Suprapubic skin (tissue), 4 donors: ENCODE measurements at regions not wholly inside any gene's neighbourhood (a gene's known extent, or its start where the extent isn't known, plus 50 kb on each side); places are given as distances from the start of the nearest gene placed in this dataset.

Source experiments
- DNase-seq, 2 donors: peaks; one replicate each; pipeline ENCODE4 v3.0.0-alpha.2; 2019; ENCODE audit warnings: low spot score in 2 of 2
- H3K27ac ChIP-seq: fragments of 200-600 bp; sonication (generic); one replicate; pipeline ENCODE4 v1.5.1; 2019
- H3K27me3 ChIP-seq: fragments of 200-600 bp; sonication (generic); one replicate; pipeline ENCODE4 v1.5.1; 2019
- H3K36me3 ChIP-seq: fragments of 200-600 bp; sonication (generic); one replicate; pipeline ENCODE4 v1.5.1; 2019
- H3K4me1 ChIP-seq: fragments of 200-600 bp; sonication (generic); one replicate; pipeline ENCODE4 v1.5.1; 2019
- H3K4me3 ChIP-seq: fragments of 200-600 bp; sonication (generic); one replicate; pipeline ENCODE4 v1.5.1; 2019; ENCODE audit warnings: mild to moderate bottlenecking
- H3K9me3 ChIP-seq: fragments of 200-600 bp; sonication (generic); one replicate; pipeline ENCODE4 v1.5.1; 2019
- EP300 ChIP-seq: sonication (generic); formaldehyde crosslinking; IDR thresholded peaks from one replicate; pipeline ENCODE4 v1.6.1; 2017; ENCODE audit warnings: antibody characterized with exemption
- POLR2A ChIP-seq, 2 donors: fragments of 450-650 bp; IDR thresholded peaks; one replicate each; pipeline ENCODE4 v1.6.1; 2017; ENCODE audit warnings: antibody characterized with exemption in 2 of 2, mild to moderate bottlenecking in 2 of 2, moderate library complexity in 2 of 2
- POLR2AphosphoS5 ChIP-seq, 3 donors: sonication (generic); formaldehyde crosslinking; IDR thresholded peaks; one replicate each; pipeline ENCODE4 v1.6.1; 2017; ENCODE audit warnings: antibody characterized with exemption in 3 of 3
- WGBS: methylation state at CpG from one replicate; pipeline ENCODE4 v1.1.5; 2018; 5-methylcytosine and 5-hydroxymethylcytosine counted together
- TF ChIP-seq, protein P1 (sequence below), 2 donors: fragments of 200-600 bp in 1 of 2; fragments of 450-650 bp in 1 of 2; sonication (generic) in 1 of 2; IDR thresholded peaks; one replicate each; pipeline ENCODE4 v1.5.1; 2016 to 2019; ENCODE audit warnings: antibody characterized with exemption in 2 of 2, mild to moderate bottlenecking in 1 of 2, moderate library complexity in 1 of 2

DNA sequence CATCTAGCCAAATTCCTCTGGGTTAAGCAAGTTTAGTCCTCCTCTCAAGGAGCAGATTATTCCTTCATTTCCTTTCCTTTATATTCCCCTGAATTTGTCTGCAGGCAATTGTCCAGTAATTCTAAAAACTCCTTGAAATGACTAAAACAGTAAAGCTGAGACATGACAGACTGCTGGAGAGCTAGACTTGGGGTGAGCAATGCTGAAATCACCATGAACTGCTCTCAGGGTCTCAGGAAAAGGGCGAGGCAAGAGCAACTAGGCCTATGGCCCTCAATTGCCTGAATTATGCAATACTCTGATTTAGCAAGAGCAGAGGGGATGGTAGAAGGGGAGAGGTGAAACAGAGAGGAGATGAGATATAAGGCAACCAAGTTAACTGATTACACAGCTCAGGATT, 172.9 kb upstream of the NREP start:
- WGBS, result 80% methylated on average over 1 of the region's 1 CpG
- Histone ChIP-seq H3K9me3 (no peaks in the 10 kb centered on the region), H3K4me1 (peaks cover 4% of the 10 kb centered on the region), H3K36me3 (no peaks in the 10 kb centered on the region), H3K27me3 (no peaks in the 10 kb centered on the region), H3K27ac (no peak overlapping the region), H3K4me3 (no peak overlapping the region)
- no peak for TF ChIP-seq POLR2AphosphoS5 (IDR thresholded peaks at IDR 0.05)
- TF ChIP-seq, protein P1, sequence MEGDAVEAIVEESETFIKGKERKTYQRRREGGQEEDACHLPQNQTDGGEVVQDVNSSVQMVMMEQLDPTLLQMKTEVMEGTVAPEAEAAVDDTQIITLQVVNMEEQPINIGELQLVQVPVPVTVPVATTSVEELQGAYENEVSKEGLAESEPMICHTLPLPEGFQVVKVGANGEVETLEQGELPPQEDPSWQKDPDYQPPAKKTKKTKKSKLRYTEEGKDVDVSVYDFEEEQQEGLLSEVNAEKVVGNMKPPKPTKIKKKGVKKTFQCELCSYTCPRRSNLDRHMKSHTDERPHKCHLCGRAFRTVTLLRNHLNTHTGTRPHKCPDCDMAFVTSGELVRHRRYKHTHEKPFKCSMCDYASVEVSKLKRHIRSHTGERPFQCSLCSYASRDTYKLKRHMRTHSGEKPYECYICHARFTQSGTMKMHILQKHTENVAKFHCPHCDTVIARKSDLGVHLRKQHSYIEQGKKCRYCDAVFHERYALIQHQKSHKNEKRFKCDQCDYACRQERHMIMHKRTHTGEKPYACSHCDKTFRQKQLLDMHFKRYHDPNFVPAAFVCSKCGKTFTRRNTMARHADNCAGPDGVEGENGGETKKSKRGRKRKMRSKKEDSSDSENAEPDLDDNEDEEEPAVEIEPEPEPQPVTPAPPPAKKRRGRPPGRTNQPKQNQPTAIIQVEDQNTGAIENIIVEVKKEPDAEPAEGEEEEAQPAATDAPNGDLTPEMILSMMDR (IDR thresholded peaks at IDR 0.05), result no peak
- no peak for TF ChIP-seq EP300
- TF ChIP-seq POLR2A (IDR thresholded peaks at IDR 0.05), result no peak
- no peak for DNase-seq

DNA sequence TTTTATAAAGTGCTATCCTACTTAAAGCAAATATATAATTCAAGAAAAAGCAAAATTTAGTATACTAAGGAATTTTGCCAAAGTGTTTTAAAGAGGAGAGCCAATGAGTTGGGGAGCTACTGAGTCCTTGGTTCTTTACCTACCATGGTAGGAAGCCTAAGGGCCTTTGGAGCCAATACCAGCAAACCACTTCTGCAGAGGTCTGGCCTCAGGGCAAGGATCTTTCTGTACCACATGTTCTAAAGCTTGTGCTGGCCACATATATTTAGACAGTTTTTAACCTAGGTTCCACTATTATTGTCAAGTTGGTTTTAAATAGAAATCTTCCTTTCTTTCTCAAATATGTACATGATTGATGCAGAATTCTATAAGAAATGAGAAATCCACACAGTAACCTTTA, 172.3 kb upstream of the NREP start:
- TF ChIP-seq EP300 (no peak), POLR2A (IDR thresholded peaks at IDR 0.05) (no peak), POLR2AphosphoS5 (IDR thresholded peaks at IDR 0.05) (no peak)
- TF ChIP-seq, protein P1 (IDR thresholded peaks at IDR 0.05), result no peak
- Histone ChIP-seq H3K36me3 (no peaks in the 10 kb centered on the region), H3K27me3 (no peaks in the 10 kb centered on the region), H3K4me3 (no peak overlapping the region), H3K4me1 (peaks cover 4% of the 10 kb centered on the region), H3K27ac (no peak overlapping the region), H3K9me3 (no peaks in the 10 kb centered on the region)
- no peak for DNase-seq

DNA sequence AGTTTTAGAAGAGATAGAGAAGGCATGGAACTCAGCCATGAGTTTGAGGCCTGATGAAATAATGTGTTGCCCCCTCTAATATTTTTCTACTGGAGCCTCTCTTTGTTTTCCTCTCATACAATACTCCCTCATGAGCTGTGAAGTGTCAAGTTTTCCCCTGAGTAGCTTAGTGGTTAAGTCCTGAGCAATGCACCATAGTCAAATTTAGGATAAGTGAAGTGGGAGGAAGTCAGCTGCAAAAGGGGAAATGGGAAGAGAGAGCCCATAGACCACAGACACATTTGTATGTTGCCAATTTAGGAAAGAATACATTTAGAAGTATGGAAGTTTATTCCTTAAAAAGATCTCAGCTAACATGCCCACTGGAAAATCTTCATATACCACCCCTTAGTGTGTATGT, 171.5 kb upstream of the NREP start:
- Histone ChIP-seq H3K4me3 (no peak overlapping the region), H3K27me3 (no peaks in the 10 kb centered on the region)
- TF ChIP-seq, protein P1 (IDR thresholded peaks at IDR 0.05), result no peak
- no peak for TF ChIP-seq EP300
- no peak for TF ChIP-seq POLR2A (IDR thresholded peaks at IDR 0.05)
- no peak for TF ChIP-seq POLR2AphosphoS5 (IDR thresholded peaks at IDR 0.05)

DNA sequence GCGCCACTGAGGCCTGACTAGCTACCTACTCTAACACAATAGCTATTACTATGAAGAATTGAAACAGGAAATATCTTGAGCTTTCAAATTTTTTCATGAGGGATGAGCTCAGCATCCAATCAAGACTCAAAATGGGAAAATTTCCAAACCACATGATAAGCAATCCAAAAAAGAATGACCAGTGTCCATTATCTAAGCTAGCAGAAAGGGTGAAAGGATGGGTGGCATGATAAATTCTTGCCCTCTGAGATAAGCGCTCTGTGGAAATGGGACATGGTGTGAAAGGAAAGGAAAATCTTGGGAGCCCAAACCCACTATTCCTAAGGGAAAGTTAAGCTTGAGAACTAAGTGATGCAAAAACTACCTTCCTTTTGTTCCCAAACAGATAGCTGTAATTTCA, 170.2 kb upstream of the NREP start:
- DNase-seq, result no peak
- H3K4me1 ChIP-seq, result no peaks in the 10 kb centered on the region
- no peak overlapping the region for H3K27ac ChIP-seq
- TF ChIP-seq EP300 (no peak), POLR2A (IDR thresholded peaks at IDR 0.05) (no peak), POLR2AphosphoS5 (IDR thresholded peaks at IDR 0.05) (no peak)
- TF ChIP-seq, protein P1 (IDR thresholded peaks at IDR 0.05), result no peak
- no peaks in the 10 kb centered on the region for H3K9me3 ChIP-seq
- no peaks in the 10 kb centered on the region for H3K36me3 ChIP-seq
- 98% methylated on average over 2 of the region's 2 CpGs for WGBS
- H3K27me3 ChIP-seq, result no peaks in the 10 kb centered on the region
- no peak overlapping the region for H3K4me3 ChIP-seq

More for the DNA sequence above, 171.5 kb upstream of the NREP start:
- no peak for DNase-seq
- Histone ChIP-seq H3K9me3 (no peaks in the 10 kb centered on the region), H3K36me3 (no peaks in the 10 kb centered on the region), H3K4me1 (peaks cover 4% of the 10 kb centered on the region), H3K27ac (no peak overlapping the region)

DNA sequence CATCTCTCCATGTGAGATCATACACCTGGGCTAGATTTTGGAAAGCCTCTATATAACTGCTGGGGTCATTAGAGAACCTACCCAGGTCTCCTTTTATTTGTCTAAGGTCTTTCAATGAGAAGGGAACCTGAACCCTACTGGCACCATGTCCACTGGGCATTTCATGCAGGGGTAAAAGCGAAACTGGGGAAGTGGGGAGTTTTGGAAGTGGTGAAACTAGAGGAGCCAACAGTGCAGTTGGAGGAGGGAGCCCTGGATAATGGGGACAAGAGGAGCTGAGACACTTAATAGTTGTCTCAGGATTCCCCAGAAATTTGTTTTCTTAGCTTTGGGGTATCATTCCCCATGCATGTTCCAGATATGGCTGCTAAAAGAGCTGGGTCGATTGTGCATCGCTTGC, 169.0 kb upstream of the NREP start:
- Histone ChIP-seq H3K27me3 (no peaks in the 10 kb centered on the region), H3K36me3 (no peaks in the 10 kb centered on the region), H3K27ac (no peak overlapping the region), H3K9me3 (no peaks in the 10 kb centered on the region), H3K4me1 (no peaks in the 10 kb centered on the region), H3K4me3 (no peak overlapping the region)
- no peak for DNase-seq
- WGBS, result 94% methylated on average over 3 of the region's 3 CpGs
- TF ChIP-seq POLR2A (IDR thresholded peaks at IDR 0.05), result no peak
- TF ChIP-seq POLR2AphosphoS5 (IDR thresholded peaks at IDR 0.05), result no peak
- TF ChIP-seq, protein P1 (IDR thresholded peaks at IDR 0.05), result no peak
- no peak for TF ChIP-seq EP300
